PFSK-1 (cell line): ENCODE measurements at regions not wholly inside any gene's neighbourhood (a gene's known extent, or its start where the extent isn't known, plus 50 kb on each side); places are given as distances from the start of the nearest gene placed in this dataset.

Experiments used
- FOXP2 ChIP-seq: optimal IDR thresholded peaks from 2 replicates; pipeline ENCODE3; 2011; ENCODE audit warnings: borderline replicate concordance, control low read depth, inconsistent platforms; ENCODE audit not compliant: insufficient read depth; ENCODE audit errors: extremely low read length, extremely low read depth
- POLR2AphosphoS5 ChIP-seq: IDR thresholded peaks from 2 replicates; pipeline ENCODE4 v1.6.1; 2012; ENCODE audit warnings: low read depth, mild to moderate bottlenecking, control low read depth, low read length, moderate library complexity
- SIN3A ChIP-seq: IDR thresholded peaks from 2 replicates; pipeline ENCODE4 v1.6.1; 2012; ENCODE audit warnings: mild to moderate bottlenecking, low read length, moderate library complexity, borderline replicate concordance; ENCODE audit not compliant: insufficient read depth
- TAF1 ChIP-seq: IDR thresholded peaks from 2 replicates; pipeline ENCODE4 v1.6.1; 2012; ENCODE audit warnings: low read length, control low read depth, borderline replicate concordance; ENCODE audit not compliant: insufficient read depth
- TF ChIP-seq, protein P1 (sequence below), 2 experiments: IDR thresholded peaks; 2 replicates each; pipeline versions ENCODE4 v1.6.1 to v1.8.0; 2011 to 2012; ENCODE audit warnings: low read depth in 2 of 2, low read length in 2 of 2, control low read depth in 1 of 2, inconsistent platforms in 1 of 2, mild to moderate bottlenecking in 1 of 2, moderate library complexity in 1 of 2; ENCODE audit not compliant: insufficient read depth in 1 of 2

DNA sequence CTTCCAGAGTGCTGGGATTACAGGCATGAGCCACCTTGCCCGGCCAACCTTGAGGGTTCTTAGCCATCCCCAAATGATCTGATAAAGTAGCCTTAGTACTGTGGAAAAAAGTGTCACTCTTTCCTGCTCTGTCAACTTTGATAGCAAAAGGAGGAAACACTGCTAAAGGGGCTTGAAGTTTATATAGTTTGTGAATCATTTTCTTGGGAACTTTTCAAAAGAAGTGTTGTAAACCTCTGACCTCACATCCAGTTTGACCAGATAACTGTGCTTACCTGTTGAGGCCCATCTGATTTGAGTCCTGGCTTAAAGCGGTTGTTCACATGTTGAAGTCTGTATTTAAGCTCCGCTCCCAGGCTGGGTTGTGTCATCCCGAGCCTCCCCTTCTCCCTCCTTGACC, 303.3 kb downstream of the DOCK8 start:
- TF ChIP-seq SIN3A (no peak), POLR2AphosphoS5 (no peak), FOXP2 (no peak), TAF1 (no peak)
- TF ChIP-seq, protein P1, sequence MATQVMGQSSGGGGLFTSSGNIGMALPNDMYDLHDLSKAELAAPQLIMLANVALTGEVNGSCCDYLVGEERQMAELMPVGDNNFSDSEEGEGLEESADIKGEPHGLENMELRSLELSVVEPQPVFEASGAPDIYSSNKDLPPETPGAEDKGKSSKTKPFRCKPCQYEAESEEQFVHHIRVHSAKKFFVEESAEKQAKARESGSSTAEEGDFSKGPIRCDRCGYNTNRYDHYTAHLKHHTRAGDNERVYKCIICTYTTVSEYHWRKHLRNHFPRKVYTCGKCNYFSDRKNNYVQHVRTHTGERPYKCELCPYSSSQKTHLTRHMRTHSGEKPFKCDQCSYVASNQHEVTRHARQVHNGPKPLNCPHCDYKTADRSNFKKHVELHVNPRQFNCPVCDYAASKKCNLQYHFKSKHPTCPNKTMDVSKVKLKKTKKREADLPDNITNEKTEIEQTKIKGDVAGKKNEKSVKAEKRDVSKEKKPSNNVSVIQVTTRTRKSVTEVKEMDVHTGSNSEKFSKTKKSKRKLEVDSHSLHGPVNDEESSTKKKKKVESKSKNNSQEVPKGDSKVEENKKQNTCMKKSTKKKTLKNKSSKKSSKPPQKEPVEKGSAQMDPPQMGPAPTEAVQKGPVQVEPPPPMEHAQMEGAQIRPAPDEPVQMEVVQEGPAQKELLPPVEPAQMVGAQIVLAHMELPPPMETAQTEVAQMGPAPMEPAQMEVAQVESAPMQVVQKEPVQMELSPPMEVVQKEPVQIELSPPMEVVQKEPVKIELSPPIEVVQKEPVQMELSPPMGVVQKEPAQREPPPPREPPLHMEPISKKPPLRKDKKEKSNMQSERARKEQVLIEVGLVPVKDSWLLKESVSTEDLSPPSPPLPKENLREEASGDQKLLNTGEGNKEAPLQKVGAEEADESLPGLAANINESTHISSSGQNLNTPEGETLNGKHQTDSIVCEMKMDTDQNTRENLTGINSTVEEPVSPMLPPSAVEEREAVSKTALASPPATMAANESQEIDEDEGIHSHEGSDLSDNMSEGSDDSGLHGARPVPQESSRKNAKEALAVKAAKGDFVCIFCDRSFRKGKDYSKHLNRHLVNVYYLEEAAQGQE (IDR thresholded peaks at IDR 0.05; ENCODE audit: insufficient read depth in 1 of 2, low read depth in 2 of 2, low read length in 2 of 2): no peak
